ENCODE measurements at regions not wholly inside any gene's neighbourhood (a gene's known extent, or its start where the extent isn't known, plus 50 kb on each side); places are given as distances from the start of the nearest gene placed in this dataset.

DNA sequence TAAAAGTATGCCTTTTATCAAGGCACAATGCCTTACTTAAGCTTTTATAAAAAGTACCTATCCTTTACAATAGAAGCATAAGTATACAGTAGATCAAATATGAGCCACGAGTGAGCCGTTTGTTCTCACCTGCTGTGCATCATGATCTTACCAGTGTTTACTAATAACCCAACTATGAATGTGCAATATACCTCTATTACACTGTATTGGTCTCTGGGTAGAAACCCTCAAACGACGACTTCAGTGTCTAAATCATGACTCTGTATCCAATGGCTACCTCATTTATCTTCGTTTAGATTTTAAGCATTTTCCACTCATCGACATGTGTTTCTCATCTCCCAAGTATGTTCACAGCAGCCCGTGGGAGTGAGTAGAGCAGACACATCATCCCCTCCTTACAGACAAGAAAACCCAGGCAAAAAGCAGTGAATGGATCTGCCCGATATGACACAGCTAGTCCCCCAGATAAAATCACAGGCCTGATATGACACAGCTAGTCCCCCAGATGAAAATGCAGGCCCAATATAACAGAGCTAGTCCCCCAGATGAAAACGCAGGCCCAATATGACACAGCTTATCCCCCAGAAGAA lies 279.8 kb downstream of the TNS1 start:
- no peak for DNase-seq
- ATAC-seq = no peak

DNA sequence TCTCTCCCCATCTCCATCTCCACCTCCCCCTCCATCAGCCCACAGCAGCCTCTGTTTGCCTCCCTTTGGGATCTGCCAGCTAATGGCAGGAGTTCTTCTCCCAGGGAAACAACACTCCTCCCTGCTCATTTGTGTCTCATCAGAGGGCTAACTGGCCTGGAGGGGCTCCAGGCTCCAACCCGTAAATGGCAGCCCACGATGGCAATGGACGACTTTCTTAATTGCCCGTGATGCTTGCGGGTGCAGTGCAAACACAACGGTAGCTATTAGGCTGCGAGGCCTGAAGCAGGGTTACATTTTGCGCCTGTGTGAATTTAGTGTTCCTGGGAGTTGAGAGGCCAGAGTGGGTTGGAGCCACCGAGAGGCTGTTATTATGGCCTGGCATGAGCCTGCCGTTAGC lies 285.1 kb downstream of the TNS1 start:
- no peak for ATAC-seq
- DNase-seq = no peak

DNA sequence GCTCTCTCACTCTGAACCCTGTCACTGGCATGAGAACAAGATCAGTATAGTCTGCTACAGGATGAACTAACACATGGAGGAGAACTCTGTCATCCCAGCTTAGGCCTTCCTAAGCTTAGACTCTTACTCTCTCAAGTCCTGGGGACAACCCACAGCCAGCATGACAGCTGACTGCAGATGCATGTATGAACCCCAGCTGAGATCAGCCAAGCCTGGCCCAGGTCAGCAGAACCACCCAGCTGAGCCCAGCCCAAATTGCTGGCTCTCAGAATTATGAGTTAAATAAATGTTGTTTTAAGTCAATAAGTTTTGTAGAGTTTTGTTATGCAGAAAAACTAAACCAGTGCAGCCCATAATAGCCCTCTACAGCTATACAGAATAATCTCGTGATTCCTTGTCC lies 287.3 kb downstream of the TNS1 start:
- no peak for ATAC-seq
- DNase-seq = no peak

DNA sequence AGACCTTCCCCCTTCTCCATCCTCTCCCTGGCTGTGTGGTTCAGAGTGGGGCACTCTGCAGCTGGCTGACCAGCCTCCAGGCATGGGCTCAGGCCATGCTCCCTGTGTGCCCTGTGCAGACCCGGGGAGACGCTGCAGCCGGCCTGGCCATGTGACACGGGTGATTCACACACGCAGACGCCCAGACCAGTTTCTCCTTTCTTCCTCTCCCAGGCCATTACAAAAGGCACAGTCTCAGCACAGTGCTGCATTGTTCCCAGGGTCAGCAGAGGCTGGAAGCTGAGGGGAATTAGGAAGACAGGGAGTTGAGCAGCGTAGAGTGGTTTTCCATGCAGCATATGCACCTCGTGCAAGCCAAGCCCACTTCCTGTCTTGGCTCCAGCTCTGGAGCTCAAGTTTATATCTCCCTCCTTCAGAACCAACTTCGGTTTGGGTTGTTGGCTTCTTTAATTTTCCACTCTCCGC lies 288.5 kb downstream of the TNS1 start:
- ATAC-seq = no peak
- no peak for DNase-seq

DNA sequence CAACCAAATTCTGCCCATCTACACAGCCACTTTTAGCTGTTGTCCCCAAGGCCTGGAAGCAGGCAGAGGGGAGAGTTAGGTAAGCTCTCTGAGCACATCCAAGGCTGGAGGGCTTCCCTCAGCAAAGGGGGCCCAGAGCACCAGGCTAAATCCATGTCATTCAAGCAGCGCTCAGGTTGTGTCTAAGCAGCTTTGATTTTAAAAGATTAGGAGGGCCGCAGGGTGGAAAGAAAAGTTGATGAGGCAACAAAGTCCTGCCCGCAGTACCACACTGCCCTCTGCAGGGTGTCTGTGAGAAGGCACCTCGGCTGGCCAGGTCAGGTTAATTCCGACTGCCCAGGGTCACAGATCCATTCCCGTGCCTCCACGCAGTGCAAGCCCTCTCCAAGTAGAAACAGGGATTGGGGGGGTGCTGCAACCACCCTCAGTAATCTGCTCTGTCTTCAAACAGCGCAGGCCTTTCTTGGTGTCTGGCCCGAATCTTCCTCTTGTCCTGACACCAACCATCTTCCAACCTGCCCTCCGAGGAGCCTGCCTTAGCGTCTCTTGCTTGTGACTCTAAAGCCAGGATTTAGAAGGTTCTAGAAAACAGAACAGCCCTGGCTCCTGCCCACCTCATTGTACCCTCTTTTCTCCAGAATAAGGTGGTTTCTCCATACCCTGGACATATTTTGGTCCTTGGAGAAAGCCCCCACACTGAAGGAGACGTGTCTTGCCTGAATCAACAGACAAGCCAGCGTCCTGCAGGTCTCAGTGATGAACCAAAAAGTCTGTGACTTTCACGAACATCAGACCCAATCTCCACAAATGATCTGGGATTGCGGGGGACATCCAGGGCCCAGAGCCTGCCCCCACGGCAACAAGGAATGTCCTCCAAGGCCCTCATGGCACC lies 289.2 kb downstream of the TNS1 start:
- DNase-seq (peak; percentile 84), ATAC-seq (peak; percentile 67)

DNA sequence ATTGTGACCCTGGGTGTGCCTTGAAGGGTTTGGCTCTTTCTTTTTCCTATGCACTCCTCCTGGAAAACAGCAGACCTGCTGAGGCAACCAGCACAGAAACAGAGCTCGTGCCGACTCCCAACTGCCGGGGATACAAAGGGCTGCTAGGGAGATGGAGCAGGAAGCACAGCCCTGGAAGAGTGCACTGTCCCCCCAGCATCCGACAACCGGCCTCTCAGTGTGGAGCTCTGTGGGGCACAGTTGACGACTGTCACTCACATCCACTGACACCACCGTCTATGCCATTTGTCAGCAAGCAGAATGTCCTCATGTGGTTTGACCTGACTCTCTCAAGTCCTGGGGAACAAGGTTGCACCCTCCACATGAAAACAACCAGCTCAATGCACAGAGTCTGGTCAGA lies 290.4 kb downstream of the TNS1 start:
- DNase-seq (no peak), ATAC-seq (no peak)

DNA sequence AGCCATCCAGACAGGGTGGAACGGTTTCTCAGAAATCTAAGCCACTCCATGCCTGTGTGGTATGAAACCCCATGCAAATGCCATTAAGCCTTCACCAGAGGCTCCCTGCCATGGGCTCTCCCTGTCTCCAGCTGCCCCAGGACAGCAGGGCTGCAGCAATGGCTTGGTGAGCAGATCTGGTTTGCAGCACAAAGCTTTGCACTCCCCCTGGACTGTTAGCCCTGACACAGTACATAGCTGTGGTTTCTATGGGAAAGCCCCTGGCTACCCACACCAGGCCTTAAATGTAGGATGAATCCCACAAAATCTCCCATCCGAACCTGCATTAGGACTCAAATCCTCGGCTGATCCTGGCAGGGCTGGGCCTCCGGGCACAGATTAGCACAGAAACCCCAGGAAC lies 291.6 kb downstream of the TNS1 start:
- DNase-seq = no peak
- ATAC-seq = no peak

DNA sequence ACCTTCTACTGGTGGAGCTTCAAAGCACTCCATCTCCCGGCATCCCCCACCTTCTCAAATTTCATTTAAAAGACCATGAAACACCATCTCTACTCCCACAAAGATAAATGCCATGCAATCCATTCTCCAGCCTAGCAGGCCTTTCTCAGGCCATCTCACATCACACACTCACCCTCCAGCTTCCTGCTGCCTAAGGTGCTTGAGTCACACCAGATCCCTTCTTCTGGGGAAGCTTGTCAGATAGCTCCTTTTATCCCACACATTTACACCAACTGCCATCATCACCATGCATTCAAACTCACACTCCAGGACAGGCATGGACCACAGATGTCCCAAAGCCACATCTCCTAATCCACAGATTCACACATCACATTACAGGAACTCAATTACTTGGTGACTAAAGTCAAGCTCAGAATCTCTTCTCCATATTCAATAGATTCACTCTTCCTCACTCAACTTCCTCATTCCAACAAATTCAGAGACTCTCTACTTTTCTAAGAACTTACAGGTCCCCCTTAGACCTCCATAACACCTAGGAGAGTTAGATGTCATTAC lies 292.5 kb downstream of the TNS1 start:
- DNase-seq (no peak), ATAC-seq (no peak)

DNA sequence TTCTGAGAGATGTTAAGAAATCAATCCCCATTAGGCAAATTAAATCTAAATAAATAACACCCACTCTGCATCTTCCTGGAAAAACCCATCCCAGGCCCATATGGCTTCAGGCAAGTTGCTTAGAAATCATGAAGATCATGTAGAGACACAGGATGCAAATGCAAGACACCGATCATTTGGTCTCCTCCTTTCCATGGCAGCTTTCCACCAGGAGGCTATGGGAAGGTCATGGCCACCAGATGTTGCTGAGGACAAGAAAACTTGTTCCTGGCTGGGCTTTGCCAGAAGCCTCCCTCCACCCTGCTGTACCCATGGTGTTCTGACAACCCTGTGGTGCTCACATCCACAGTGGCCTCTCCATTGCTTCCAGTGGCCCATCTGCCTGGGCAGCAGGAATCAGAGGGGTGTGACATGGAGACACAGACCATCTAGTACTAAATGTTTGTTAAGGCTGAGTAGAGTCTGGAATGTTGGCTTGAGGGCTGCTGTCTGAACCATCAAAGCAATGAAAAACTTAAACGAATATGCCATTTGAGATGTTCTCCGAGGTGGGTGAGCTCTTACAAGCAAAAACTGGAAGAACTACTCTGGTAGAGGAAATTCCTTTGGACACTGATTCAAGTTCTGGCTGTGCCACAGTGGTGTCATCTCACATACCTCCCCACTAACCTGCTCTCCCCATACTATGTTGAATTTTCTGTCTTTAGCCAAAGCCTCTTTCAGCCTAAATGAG lies 293.2 kb downstream of the TNS1 start:
- ATAC-seq (no peak), DNase-seq (no peak)

DNA sequence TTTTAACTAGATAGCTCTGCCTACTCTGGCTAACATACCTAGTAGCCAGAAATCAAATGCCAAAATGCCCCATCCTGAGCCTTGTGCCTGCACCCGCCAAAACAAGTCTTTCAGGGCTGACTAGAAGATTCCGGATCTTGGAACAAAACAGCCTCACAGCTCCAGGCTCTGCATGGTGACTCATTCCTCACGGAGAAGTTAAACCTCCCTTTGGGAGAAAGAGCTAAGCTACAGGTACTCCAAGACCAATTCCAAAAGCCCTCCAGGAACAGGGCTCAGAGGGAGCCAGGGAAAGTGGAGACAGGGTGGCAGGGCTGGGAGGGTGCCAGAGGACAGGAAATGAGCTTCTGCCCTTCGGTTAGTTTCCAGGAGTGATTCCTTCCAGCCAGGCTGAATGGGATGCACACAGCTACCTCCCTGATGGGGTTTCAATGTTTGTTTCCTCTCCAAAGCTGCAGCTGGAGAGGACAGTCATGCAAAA lies 295.6 kb downstream of the TNS1 start:
- ATAC-seq (no peak), DNase-seq (no peak)

DNA sequence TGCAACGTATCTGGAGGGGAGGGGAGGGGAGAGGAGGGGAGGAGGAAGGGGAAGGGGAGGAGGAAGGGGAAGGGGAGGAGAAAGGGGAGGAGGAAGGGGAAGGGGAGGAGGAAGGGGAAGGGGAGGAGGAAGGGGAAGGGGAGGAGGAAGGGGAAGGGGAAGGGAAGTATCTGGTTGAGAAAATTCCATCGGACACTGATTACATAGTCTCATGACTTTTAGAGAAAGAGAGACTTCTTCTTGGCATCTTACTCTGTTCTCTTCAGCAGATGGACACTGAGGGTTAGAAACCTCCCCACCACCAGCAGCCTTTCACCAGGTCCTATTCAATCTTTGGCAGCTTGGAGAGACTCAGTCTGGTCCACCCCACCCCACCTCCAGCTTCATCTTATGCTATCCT lies 296.3 kb downstream of the TNS1 start:
- ATAC-seq = no peak

DNA sequence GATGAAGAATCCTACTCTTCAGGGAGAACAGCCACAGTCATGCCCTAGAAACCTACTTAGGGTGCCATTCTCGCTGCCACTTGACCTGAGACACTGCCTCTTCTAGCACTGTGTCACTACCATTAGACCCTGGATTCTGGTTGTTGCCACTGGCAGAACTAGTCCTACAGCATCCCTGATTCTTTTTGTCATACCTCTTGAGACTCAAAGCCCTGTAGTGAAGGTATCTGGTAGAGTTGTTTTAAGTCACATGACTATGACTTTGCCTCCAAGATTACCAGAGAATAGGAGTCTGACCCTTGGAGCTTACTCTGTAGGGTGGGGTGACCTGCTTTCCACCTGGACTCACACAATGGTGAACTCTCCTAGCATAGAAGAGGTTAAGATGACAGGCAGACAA lies 296.7 kb downstream of the TNS1 start:
- no peak for ATAC-seq

More for the DNA sequence above, 296.3 kb downstream of the TNS1 start:
- DNase-seq = no peak

DNA sequence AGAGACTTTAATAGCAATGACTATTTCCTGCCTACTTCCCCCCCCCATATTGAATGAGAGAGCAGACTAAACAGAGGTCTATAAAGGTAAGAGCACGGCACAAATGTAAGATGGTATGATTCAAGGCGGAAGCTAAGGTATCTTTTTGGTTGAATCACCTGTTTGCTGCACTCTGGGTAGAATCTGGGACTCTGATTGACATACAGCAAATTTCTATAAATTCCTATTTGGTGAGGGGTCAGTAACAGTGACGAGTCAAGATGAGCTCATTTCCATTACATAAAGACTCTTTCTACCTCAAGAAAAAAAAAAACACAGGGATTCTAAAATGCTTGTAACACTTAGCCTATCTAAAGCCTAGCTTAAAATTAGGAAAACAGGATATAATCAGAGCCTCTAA lies 297.3 kb downstream of the TNS1 start:
- ATAC-seq = no peak
- no peak for DNase-seq

More for the DNA sequence above, 296.7 kb downstream of the TNS1 start:
- DNase-seq = no peak

DNA sequence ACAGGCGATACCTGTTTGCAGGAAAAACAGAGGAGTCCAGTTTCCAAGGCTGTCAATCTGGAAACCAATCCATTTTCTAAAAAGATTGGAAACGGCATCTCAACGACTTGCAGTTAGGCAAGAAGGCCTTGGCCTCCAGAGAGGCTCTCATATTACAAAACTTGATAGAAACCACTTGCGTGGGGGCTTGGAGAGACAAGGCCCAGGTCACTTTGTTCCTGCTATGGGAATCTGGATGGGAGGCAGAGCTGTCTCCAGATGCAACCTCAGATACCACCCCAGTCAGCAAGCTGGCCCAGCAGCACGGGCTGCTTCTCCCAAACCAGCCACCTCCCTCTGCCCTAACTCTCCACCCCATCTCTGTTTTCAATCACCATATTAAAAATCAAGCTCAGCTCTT lies 298.8 kb downstream of the TNS1 start:
- no peak for DNase-seq
- ATAC-seq = no peak

DNA sequence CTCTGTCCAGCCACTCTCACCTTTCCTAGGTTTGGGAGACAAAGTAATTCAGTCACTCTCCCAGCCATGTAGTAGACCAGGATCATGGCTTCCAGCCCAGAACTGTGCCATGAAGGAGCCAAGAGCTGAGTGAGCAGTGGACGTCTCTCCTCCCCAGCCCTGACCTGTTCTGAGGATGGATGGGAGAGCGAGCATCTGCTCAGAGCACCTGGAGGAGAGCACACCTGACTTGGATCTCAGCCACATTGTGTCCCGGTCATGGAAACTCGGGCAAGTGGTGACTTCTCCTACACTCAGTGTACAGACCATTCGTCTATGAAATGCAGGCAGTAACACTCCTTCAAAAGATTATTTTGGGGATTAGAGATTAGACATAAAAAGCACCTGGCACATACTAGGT lies 299.7 kb downstream of the TNS1 start:
- no peak for DNase-seq
- no peak for ATAC-seq

DNA sequence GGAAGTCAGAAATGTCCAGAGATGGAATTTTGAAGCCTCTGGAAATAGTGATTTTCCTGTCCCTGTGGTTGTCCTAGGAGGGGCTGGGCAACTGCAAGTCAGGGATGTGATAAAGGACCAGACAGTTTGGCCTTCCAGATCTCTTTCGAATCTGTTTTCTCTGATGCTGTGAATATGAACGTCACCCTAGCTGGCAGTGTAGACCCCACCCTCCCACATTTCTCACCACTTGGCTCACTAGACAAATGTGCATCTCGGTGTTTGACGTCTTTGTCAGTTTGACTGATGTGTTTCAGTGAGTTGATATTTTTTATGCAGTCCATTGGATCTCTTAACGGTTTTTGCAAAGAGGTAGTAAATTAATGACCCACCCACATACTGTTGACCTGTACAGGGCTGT lies 301.2 kb downstream of the TNS1 start:
- DNase-seq (no peak), ATAC-seq (no peak)

DNA sequence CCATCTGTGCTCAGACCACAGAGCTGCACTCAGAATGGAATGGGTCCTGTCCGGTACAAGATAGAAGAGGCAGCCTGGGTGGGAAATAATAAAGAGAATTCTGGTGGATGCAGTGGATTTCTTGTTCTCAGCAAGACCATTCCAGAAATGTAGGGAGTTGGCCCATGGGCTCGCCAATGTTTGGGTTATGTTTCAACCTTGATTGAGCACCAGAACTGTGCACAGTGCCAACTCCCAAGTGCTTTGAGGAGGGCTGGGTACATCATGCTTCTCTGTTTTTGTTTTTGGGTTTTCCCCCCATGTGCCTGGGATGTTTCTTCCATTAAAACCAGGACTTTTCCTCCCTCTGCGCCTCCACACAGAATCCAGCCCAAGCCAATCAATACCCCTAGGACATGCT lies 304.1 kb downstream of the TNS1 start:
- ATAC-seq = no peak
- no peak for DNase-seq

DNA sequence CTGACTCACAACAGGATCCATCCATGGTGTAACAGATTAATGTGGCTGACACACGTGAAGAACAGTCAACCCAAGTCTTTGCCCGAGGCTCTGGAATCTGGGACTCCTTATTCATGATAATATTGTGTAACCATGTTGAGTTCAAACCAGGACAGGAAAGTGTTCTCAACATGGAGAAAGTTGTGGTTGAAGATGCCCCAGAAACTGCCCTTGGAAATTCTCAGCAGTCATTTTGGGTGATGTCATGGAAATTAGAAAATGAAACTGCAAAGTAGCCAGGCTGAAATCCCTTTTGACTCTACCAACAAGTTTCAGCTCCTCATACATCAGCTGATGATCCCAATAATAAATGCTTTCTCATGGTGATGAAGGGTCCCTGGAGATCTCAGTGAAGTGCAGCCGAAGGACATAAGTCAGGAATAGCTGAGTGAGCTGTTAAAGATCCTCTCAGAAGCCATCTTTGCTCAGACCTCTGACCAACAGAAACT lies 307.7 kb downstream of the TNS1 start:
- ATAC-seq = no peak
- no peak for DNase-seq

DNA sequence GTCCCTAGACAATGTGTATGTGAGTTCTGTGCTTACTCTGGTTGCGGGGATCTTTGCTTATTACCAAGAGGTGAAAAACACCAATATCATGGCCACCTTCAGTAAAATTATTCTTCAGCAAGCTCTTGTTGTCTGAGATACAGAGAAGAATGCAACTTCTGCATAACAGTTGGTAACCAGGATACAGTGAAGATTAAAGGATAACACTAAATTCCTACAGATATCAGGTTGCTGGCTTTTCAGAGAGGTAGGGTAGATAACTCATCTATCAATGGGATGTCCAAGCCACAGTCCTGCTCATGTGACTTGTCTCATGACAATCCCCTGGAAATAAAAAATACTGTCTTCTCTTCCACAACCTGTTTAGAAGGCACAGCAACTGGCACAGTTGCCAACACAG lies 308.5 kb downstream of the TNS1 start:
- ATAC-seq = no peak
- no peak for DNase-seq

DNA sequence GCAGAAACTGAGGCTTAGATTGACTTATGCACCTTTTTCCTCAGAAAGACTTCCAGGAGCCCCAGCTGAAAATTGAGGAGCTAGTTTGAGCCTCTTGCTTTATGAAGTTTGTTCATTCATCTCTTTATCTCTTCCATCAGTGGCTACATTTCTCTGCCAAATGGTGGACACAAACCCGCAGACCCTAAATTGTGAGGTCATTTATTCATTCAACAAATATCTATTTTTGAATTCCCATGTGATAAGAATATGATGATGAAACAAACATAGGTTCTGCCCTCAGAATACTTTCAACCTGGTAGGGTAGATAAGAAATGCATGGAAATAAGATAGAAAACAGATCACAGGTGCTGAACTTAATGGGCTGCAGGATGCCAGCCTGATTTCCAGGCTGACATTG lies 309.4 kb downstream of the TNS1 start:
- ATAC-seq = no peak
- no peak for DNase-seq

DNA sequence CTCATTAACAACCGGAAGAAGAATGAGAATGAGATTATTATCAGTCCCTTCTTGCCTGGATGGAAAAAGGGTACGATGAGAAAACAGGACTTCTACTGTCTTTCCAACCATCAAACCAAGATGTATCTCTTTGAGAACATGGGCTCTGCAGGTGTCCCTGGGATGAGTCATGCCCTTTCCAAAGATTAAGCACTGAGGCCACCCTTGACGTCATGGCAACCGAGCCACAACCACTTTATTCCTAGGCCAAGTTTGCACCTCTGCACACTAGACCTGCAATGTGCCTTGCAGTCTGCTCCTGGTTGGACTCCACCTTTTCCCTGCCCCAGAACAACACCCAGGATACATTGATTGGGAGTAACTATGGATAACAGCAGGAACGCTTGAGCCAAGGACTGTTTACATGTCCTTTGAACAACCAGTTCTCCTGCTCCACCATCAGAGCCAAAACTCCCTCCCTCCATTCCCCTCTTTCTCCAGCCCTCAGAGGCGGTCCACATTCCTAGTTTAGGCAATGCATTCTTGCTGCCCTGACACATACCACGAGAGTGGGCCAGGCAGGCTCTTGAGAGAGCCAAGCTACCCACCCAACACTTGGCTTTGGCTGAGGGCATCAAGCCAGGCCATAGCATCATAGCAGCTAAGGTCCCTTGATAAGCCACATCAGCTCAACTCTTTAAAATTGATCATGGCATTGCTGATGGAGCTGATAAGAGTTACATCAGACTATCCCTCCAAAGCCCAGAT lies 310.7 kb downstream of the TNS1 start:
- DNase-seq = no peak
- ATAC-seq = no peak

DNA sequence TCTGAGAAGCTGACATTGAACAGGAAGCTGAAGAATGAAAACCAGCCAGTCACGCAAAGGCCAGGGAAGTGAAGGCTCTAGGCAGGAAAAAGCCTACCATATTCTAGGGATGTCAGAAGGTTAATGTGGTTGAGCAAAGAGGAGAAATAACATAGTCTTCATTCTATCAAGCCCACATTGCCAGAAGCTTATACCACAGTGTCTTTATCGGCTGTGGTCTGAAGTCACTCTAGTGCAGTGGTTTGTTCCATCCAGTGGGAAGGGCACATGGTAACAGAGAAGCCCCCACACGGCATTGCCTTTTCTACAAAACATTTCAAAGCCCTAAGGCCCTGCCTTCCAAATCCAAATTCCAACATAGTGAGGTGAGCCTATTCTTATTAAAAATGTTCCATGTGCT lies 311.3 kb downstream of the TNS1 start:
- ATAC-seq = no peak
- no peak for DNase-seq
